ENCODE measurements at regions not wholly inside any gene's neighbourhood (a gene's known extent, or its start where the extent isn't known, plus 50 kb on each side); places are given as distances from the start of the nearest gene placed in this dataset.
"Not testable (repeated sequence)": the region's sequence is repeated elsewhere in the genome, so short reads cannot be mapped to it uniquely, and the experiment has no call there.

DNA sequence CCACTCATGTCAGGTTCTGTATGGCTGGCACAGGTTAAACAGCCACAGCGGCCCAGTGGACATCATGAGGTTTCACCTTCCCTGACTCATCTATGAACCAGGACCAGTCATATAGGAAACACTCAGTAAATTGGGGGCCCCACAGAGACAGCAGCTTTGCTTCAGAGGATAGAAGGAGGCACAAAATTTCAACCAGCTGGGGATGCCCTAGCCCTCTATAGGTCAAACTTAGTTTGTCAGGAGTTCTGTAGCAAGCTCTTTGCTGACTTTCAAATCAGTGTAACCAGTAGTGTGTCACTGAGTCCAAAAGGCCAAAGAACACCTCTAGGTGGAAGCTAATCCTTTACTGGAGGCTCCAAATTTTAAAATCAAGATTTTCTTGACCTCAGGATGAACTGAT is 4157.8 kb upstream of the TPTE start:
- not testable (repeated sequence) for DNase-seq

- peak in 1 of 5 experiments; percentile 0 for DNase-seq
Measured at GRCh38 chr21:6368824-6369223, 4152.6 kb upstream of the TPTE start.

DNA sequence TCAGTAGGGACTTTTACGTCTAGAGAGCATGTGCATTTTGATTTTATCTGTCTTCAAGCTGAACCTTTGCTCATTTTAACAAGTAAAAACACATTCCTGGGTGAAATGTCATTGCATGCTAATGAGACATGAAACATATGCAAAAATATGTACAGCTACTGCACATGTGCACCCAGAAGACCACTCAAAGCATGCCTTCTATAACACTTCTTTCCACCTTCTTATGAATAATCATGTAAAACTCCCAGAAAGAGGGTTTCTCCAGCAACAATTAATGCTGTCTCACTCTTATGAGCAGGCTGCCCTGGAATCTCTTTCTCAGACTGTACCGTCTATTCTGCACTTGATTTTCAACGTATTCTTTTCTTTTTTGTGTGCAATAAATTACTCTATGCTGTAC is 4148.1 kb upstream of the TPTE start:
- DNase-seq = peak in 1 of 5 experiments; percentile 18

DNA sequence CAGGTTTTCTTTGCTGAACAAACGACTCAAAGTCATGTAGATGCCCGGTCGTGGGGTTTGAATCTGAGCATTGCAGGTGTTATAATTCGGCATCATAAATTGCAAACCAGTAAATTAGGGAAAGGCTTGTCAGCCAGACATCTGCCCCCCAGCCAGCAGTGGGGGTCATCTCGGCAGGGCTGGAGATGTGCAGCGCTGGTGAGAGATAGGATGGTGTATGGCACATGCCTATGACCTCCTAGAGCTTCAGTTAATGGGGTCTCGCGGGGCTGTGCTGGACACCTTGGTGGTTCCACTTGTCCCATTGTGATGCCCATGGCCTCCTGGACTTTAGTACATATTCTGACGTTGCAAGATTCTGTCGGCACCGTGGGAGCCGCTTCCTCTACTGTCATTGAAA is 4147.2 kb upstream of the TPTE start:
- peak in 1 of 5 experiments; percentile 9 for DNase-seq

DNA sequence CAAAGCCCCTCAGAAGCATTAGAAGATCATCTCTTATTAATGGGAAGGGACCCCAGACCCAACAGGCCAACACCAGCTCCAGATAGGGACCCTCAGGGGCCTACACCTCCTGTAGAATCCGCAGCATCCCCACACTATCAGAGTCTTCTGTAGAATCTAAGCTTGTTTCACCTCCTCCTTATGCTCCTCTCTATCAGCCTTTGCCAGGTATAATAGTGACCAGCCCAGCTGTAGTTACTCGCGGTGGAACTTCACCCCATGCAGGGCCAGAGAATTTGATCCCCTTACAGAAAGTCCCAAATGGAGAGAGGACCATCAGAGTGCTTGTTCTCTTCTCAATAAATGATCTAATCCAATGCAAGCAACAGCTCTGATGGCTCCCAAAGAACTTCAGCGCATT is 4146.5 kb upstream of the TPTE start:
- DNase-seq = peak in 1 of 5 experiments; percentile 0

DNA sequence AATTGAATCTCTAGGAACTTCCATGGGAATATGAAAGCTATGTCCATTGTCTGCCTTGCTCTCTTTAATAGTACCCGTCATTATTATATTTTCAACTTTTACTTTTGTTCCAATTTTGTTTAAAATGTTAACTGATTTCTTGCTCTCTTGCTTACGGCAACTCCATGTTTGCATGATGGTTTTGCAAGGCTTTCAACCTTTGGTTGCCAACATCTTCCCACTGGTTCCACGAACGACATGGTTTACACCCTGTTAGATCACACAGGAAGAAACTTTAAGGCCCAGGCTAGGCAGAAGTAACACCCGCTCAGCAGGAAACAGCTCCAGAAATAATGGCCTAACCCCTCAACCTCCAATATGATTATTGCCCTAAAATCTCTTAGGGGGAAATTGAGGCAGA is 4145.6 kb upstream of the TPTE start:
- not testable (repeated sequence) for DNase-seq

- DNase-seq = not testable (repeated sequence)
Measured at GRCh38 chr21:6376321-6377070, 4144.9 kb upstream of the TPTE start.

All from T-helper 2 cell (primary cell).